Fibroblast of the aortic adventitia (primary cell): ENCODE measurements at regions not wholly inside any gene's neighbourhood (a gene's known extent, or its start where the extent isn't known, plus 50 kb on each side); places are given as distances from the start of the nearest gene placed in this dataset.
A peak's percentile ranks its signal among the peaks of the same experiment; 100 is the strongest.

Source experiments
- DNase-seq: peaks from one replicate; pipeline ENCODE4 v3.0.0-alpha.2; 2010; ENCODE audit warnings: low read depth
- H3K4me3 ChIP-seq: 2 replicates; pipeline ENCODE4 v1.5.1; 2011; ENCODE audit warnings: low read depth, mild to moderate bottlenecking, control low read depth, low read length, moderate library complexity
- CTCF ChIP-seq: IDR thresholded peaks from 2 replicates; pipeline ENCODE4 v1.5.1; 2011; ENCODE audit warnings: mild to moderate bottlenecking, low read length, control low read depth, inconsistent platforms; ENCODE audit not compliant: insufficient read depth

GRCh38 chr20:53699085-53699674 lies 105.5 kb upstream of the ZNF217 start:
- no peak for TF ChIP-seq CTCF

GRCh38 chr20:53698371-53698978 lies 104.8 kb upstream of the ZNF217 start:
- no peak overlapping the region for H3K4me3 ChIP-seq

More at GRCh38 chr20:53699085-53699674, 105.5 kb upstream of the ZNF217 start:
- no peak overlapping the region for H3K4me3 ChIP-seq
- no peak for DNase-seq

DNA sequence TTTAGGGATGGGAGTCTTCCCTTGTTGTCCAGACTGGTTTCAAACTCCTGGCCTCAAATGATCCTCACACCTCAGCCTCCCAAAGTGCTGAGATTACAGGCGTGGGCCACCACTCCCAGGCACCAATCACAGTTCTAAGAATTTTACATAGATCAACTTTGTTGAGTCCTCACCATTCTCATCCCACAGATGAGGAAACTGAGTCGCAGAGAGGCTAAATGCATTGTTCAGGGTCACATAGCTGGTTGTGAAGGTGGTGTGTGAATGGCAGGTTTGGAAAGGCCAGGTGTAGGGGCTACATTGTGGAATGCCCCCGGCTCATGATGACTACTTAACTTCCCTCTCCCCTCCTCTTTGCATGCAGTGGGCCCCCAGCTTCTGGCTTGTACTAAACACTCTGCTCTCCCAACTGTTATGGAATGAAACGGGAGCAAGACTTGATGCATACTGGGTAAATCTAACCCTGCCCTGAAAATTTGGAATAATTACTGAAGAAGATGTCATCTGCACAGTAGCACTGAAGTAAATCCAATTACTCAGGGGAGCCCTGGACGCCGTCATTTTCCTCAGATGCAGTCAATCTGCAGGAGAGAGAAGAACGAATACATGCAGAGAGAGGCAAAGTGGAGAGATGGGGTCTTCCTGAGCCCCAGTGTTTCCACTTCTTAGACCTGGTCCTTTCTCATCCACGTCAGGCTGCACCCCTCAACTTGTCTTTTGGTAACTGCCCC lies 102.3 kb upstream of the ZNF217 start:
- no peak overlapping the region for H3K4me3 ChIP-seq
- TF ChIP-seq CTCF = no peak
- DNase-seq = no peak

More at GRCh38 chr20:53698371-53698978, 104.8 kb upstream of the ZNF217 start:
- no peak for TF ChIP-seq CTCF
- DNase-seq = no peak

DNA sequence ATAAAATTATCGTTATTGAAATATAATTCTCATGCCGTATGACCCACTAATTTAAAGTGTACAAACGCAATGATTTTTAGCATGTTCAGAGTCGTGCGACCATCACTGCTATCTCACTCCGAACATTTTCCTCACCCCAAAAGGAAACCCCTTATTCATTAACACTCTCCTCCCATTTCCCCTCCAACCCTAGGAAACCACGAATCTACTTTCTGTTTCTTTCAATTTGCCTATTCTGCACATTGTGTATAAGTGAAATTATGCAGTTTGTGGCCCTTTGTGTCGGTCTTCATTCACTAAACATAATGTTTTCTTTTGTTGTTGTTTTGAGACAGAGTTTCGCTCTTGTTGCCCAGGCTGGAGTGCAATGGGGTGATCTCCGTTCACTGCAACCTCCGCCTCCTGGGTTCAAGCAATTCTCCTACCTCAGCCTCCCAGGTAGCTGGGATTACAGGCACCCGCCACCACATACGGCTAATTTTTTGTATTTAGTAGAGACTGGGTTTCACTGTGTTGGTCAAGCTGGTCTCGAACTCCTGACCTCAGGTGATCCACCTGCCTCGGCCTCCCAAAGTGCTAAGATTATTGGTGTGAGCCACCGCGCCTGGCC lies 99.7 kb upstream of the ZNF217 start:
- TF ChIP-seq CTCF = no peak
- DNase-seq = no peak
- no peak overlapping the region for H3K4me3 ChIP-seq

- TF ChIP-seq CTCF = no peak
- peak; percentile 90 for DNase-seq
- no peak overlapping the region for H3K4me3 ChIP-seq
Observed at GRCh38 chr20:53692465-53693067, 98.9 kb upstream of the ZNF217 start.

- DNase-seq = no peak
- no peak overlapping the region for H3K4me3 ChIP-seq
- TF ChIP-seq CTCF = no peak
Observed at GRCh38 chr20:53691811-53692192, 98.2 kb upstream of the ZNF217 start.
